HG02870 (cell line): ENCODE measurements at regions not wholly inside any gene's neighbourhood (a gene's known extent, or its start where the extent isn't known, plus 50 kb on each side); places are given as distances from the start of the nearest gene placed in this dataset.

Experiments used
- ATAC-seq: cut with Tn5 transposase; IDR thresholded peaks from one replicate; pipeline ENCODE4 v1.9.1; 2021; ENCODE audit warnings: mild to moderate bottlenecking, moderate library complexity; ENCODE audit not compliant: unreplicated experiment

- ATAC-seq = no peak
Measured at GRCh38 chr13:63367522-63368198, 1952.0 kb upstream of the PCDH20 start.

DNA sequence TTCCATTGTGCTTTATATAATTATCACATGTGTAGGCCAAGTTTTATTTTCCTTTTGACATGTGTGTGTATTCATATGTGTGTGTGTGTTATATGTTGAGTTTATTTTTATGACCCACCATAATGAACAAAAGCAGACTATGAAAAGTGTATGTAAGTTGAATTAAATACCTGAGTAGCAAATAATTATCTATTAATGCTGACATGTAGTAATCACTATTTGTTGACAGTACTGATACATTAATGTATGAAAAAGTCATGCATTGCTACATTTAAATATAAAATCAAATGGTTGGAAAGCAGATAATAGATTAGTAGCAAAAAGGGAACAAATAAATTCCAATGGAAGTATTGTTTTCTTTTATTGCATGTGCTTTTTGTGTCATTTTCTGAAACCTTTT is 1948.5 kb upstream of the PCDH20 start:
- ATAC-seq = no peak

GRCh38 chr13:63351533-63351932 is 1935.9 kb upstream of the PCDH20 start:
- no peak for ATAC-seq

DNA sequence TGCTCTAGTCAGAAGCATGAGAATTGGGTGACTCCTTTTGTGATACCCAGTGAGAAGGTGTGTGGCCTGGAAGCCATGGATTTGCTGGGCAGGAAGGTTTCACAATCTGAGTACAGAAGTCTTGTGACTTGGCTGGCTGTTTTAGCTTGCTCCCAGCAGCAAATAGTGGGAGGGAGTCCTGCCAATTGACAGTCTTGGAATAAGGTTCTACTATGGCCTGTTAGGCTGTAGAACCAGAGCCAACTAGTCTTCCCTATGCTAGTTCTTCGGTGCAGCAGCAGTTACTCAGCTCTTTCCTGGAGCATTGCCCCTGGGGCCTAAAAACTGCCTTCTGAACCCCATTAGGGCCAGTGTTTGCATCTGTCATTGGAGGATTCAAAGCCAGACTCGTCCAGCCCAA is 1935.4 kb upstream of the PCDH20 start:
- ATAC-seq = no peak

- ATAC-seq = no peak
Measured at GRCh38 chr13:63345835-63346234, 1930.2 kb upstream of the PCDH20 start.

DNA sequence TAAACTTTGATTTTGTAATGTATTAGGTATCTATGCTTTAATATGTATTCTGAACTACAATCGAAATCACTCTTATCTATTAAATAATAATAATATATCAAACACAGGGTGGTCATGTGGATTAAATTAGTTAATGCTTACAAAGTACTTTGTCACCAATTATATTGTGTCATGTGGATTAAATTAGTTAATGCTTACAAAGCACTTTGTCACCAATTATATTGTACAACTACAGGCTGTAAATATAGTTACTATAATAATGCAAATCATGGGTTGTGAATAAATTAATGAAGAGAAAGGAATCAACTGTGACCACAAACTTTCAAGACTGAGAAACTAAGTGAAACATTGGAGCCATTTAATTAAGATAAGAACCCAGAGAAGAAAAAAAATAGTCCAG is 1929.1 kb upstream of the PCDH20 start:
- ATAC-seq = no peak

GRCh38 chr13:63337921-63338320 is 1922.3 kb upstream of the PCDH20 start:
- no peak for ATAC-seq

- ATAC-seq = no peak
Measured at GRCh38 chr13:63337041-63337440, 1921.4 kb upstream of the PCDH20 start.

DNA sequence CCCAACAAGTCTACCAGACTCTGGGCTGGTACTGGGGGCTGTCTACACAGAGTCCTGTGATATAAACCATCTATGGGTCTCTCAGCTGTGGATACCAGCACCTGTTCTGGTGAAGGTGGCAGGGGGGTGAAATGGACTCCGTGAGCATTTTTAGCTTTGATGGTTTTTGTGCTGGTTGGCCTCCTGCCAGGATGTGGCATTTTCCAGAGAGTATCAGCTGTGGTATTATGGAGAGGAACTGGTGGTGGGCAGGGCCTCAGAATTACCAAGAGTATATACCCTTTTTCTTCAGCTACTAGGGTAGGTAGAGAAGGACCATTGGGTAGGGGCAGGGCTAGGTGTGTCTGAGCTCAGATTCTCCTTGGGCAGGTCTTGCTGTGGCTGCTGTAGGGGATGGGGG is 1920.9 kb upstream of the PCDH20 start:
- no peak for ATAC-seq

- no peak for ATAC-seq
Measured at GRCh38 chr13:63327584-63327983, 1911.9 kb upstream of the PCDH20 start.

GRCh38 chr13:63323441-63323840 is 1907.8 kb upstream of the PCDH20 start:
- ATAC-seq = no peak

- ATAC-seq = no peak
Measured at GRCh38 chr13:63311587-63311986, 1895.9 kb upstream of the PCDH20 start.

DNA sequence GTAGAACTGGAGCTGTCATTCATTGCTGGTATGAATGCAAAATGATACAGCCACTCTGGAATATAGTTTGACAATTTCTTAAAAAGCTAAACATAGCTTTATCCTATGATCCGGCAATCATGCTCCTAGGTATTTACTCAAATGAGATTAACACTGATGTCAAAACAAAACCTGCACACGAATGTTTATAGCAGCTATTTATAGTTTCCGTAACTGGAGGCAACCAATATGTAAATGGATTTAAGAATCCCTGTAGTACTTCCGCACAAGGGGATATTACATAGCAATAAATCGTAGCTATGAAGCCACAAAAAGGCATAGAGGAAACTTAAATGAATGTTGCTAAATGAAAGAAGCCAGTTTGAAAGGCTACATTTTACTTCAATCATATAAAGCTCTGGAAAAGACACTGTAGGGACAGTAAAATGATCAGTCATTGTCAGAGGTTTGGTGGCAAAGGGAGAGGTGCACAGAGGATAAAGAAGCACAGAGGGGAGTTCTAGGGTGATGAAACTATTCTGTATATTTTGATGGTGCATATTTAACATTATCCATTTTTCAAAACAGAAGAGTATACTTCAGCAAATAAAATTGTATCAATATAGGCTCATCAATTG is 1893.0 kb upstream of the PCDH20 start:
- ATAC-seq = no peak

GRCh38 chr13:63307228-63307627 is 1891.6 kb upstream of the PCDH20 start:
- ATAC-seq = no peak

- no peak for ATAC-seq
Measured at GRCh38 chr13:63305641-63306133, 1890.0 kb upstream of the PCDH20 start.

- ATAC-seq = no peak
Measured at GRCh38 chr13:63304497-63304896, 1888.8 kb upstream of the PCDH20 start.

DNA sequence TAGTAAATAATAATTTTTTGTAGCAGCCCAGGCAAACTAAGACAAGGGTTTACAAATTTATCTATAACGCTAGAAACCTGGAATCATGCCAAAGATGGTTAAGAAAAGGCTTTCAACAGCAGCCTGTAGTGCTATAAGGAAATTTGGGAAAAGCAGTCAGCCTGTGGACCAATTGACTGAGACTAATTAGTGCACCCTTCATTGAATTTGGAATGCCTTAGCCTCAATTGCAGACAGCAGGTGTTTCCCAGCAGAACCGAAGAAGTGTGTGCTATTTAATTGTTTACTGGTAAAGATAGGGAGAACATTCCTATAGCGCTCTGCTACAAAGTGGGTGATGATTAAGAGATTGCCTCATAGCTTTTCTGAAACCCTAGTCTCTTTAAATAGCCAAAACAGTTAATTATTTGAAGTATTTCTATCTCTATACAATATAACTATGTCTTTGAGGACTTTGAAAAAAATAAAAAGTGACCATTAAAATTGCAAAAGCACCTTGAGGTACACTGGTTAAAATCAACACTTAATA is 1884.3 kb upstream of the PCDH20 start:
- no peak for ATAC-seq

GRCh38 chr13:63297163-63297562 is 1881.5 kb upstream of the PCDH20 start:
- ATAC-seq = no peak

DNA sequence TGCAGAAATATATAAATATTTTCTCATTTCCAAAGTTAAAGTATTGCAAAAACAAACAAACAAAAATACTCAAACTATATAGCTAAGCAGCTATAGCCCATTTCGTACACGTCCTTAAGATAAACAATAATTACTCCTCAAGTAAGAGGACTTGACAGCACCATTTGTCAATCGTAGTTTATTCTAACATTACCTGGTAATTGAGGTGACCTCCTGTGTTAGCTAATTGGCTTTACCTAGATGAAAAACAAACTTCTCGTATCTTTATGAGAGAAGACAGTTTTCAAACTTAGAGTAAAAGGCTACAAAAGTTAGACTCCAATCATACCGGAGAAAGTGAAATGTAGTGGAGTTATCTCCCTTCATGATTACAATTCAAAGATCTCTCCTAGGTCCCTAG is 1876.1 kb upstream of the PCDH20 start:
- ATAC-seq = no peak

GRCh38 chr13:63288576-63288975 is 1872.9 kb upstream of the PCDH20 start:
- no peak for ATAC-seq

DNA sequence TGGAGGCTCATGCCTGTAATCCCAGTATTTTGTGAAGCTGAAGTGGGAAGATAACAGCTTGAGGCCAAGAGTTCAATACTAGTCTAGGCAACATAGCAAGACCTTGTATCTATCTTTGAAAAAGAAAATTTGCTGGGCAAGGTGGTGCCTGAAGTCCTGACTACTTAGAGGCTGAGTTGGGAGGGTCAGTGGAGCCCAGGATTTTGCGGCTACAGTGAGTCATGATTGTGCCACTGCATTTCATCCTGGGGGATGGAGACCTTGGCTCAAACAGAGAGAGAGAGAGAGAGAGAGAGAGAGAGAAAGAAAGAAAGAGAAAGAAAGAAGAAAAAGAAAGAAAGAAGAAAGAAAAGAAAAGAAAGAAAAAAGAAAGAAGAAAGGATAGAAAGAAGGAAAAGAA is 1872.3 kb upstream of the PCDH20 start:
- ATAC-seq = no peak

DNA sequence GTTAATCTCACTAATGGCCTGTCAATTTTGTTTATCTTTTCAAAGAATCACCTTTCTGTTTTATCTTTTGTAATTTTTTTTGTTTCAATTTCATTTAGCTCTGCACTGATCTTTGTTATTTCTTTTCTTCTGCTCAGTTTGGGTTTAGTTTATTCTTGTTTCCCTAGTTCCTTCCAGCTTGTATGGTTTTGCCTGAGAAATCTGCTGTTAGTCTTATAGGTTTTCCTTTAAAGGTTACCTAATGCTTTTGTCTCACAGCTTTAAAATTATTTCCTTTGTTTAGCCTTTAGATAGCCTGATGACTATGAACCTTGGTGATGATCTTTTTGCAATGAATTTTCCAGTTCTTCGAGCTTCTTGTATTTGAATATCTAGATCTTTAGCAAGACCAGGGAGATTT is 1869.8 kb upstream of the PCDH20 start:
- no peak for ATAC-seq
